Ascending aorta (tissue), 2 donors: ENCODE measurements at regions not wholly inside any gene's neighbourhood (a gene's known extent, or its start where the extent isn't known, plus 50 kb on each side); places are given as distances from the start of the nearest gene placed in this dataset.
"Not testable (repeated sequence)": the region's sequence is repeated elsewhere in the genome, so short reads cannot be mapped to it uniquely, and the experiment has no call there.

Source experiments
- DNase-seq, 2 donors: peaks; one replicate each; pipeline ENCODE4 v3.0.0-alpha.2; 2019; ENCODE audit warnings: low spot score in 2 of 2
- H3K27ac ChIP-seq, 2 donors: fragments of 200-600 bp; sonication (generic); one replicate each; pipeline ENCODE4 v1.5.1; 2016 to 2017; ENCODE audit warnings: mild to moderate bottlenecking in 1 of 2
- H3K27me3 ChIP-seq: fragments of 200-600 bp; sonication (generic); one replicate; pipeline ENCODE4 v1.5.1; 2017
- H3K36me3 ChIP-seq, 2 donors: fragments of 200-600 bp; sonication (generic); one replicate each; pipeline ENCODE4 v1.5.1; 2016
- H3K4me1 ChIP-seq, 2 donors: fragments of 200-600 bp; sonication (generic); one replicate each; pipeline ENCODE4 v1.5.1; 2016 to 2017; ENCODE audit warnings: mild to moderate bottlenecking in 1 of 2
- H3K4me3 ChIP-seq, 2 donors: fragments of 200-600 bp; sonication (generic); one replicate each; pipeline ENCODE4 v1.5.1; 2016 to 2017; ENCODE audit warnings: mild to moderate bottlenecking in 1 of 2
- H3K9me3 ChIP-seq, 2 donors: fragments of 200-600 bp; sonication (generic); one replicate each; pipeline ENCODE4 v1.5.1; 2016
- intact Hi-C: fragments of 100-400 bp; cut with DNase I; formaldehyde crosslinking; loops from one replicate; pipeline ENCODE4 v1.15.1; 2023
- TF ChIP-seq, protein P1 (sequence below), 3 experiments: fragments of 200-600 bp in 2 of 3; fragments of 450-650 bp in 1 of 3; sonication (generic) in 2 of 3; IDR thresholded peaks; one replicate each; pipeline ENCODE4 v1.5.1; 2016 to 2019; ENCODE audit warnings: antibody characterized with exemption in 3 of 3, mild to moderate bottlenecking in 1 of 3, moderate library complexity in 1 of 3

GRCh38 chr5:109560554-109560953 lies 129.2 kb upstream of the MAN2A1 start:
- Histone ChIP-seq H3K9me3 (no peaks in the 10 kb centered on the region), H3K4me1 (peaks cover 0 to 7% of the 10 kb centered on the region in 2 donors), H3K27me3 (no peaks in the 10 kb centered on the region), H3K27ac (no peak overlapping the region), H3K36me3 (no peaks in the 10 kb centered on the region), H3K4me3 (no peak overlapping the region)
- DNase-seq: no peak
- intact Hi-C loops: no loop called here
- TF ChIP-seq, protein P1, sequence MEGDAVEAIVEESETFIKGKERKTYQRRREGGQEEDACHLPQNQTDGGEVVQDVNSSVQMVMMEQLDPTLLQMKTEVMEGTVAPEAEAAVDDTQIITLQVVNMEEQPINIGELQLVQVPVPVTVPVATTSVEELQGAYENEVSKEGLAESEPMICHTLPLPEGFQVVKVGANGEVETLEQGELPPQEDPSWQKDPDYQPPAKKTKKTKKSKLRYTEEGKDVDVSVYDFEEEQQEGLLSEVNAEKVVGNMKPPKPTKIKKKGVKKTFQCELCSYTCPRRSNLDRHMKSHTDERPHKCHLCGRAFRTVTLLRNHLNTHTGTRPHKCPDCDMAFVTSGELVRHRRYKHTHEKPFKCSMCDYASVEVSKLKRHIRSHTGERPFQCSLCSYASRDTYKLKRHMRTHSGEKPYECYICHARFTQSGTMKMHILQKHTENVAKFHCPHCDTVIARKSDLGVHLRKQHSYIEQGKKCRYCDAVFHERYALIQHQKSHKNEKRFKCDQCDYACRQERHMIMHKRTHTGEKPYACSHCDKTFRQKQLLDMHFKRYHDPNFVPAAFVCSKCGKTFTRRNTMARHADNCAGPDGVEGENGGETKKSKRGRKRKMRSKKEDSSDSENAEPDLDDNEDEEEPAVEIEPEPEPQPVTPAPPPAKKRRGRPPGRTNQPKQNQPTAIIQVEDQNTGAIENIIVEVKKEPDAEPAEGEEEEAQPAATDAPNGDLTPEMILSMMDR (IDR thresholded peaks at IDR 0.05): no peak

DNA sequence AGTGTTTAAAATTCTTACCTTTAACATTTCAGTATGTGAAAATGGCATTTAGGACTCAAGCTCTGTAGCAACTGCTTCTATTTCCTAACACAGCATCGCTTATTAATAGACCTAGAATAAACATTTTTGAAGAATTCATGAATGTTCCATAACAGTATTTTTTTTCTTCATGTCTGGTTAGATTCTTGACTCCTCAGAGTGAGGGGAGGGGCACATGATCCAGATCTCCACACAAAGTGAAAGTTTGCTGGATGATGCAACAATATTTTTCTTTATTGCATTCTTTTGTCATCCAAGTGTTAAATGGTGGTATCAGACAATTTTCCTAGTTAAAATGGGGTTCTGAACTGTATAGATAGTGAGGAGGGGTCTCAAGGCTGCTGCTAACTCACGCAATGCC lies 130.8 kb upstream of the MAN2A1 start:
- no peaks in the 10 kb centered on the region for H3K9me3 ChIP-seq
- peaks cover 0 to 7% of the 10 kb centered on the region in 2 donors for H3K4me1 ChIP-seq
- DNase-seq: no peak
- H3K27me3 ChIP-seq: no peaks in the 10 kb centered on the region
- no peaks in the 10 kb centered on the region for H3K36me3 ChIP-seq
- TF ChIP-seq, protein P1 (IDR thresholded peaks at IDR 0.05): no peak
- H3K27ac ChIP-seq: peak overlapping the region; percentile 52 to 62
- intact Hi-C loops: no loop called here
- peak overlapping the region in 1 of 2 donors; percentile 12 for H3K4me3 ChIP-seq

DNA sequence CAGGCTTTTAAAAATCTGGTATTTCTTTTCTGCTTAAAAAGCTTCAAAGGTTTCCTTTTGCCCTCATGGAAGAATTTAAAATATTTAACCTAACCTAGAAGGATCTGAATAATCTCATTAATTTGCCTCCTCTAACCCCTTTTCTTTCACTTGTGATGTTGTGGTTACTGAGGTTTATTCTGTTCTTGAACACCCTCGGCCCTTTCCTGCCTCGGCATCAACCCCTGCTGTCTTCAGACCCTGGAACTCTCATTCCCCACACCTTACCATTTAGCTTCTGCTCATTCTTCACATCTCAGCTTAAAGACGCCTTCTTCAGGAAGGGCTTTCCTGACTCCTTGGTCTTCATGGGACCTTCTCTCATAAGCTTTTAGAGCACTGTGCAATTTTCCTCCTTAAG lies 131.4 kb upstream of the MAN2A1 start:
- H3K27me3 ChIP-seq: no peaks in the 10 kb centered on the region
- no peaks in the 10 kb centered on the region for H3K9me3 ChIP-seq
- intact Hi-C loops: no loop called here
- TF ChIP-seq, protein P1 (IDR thresholded peaks at IDR 0.05): no peak
- DNase-seq: no peak
- no peaks in the 10 kb centered on the region for H3K36me3 ChIP-seq
- peaks cover 0 to 7% of the 10 kb centered on the region in 2 donors for H3K4me1 ChIP-seq
- H3K4me3 ChIP-seq: peak overlapping the region in 1 of 2 donors; percentile 11
- peak overlapping the region; percentile 52 to 62 for H3K27ac ChIP-seq

GRCh38 chr5:109553846-109554245 lies 135.9 kb upstream of the MAN2A1 start:
- no peak for DNase-seq
- H3K27me3 ChIP-seq: no peaks in the 10 kb centered on the region
- H3K27ac ChIP-seq: no peak overlapping the region
- TF ChIP-seq, protein P1 (IDR thresholded peaks at IDR 0.05): no peak
- H3K4me1 ChIP-seq: peaks cover 0 to 7% of the 10 kb centered on the region in 2 donors
- no peak overlapping the region for H3K4me3 ChIP-seq
- intact Hi-C loops: no loop called here
- no peaks in the 10 kb centered on the region for H3K36me3 ChIP-seq
- no peaks in the 10 kb centered on the region for H3K9me3 ChIP-seq

GRCh38 chr5:109551234-109551633 lies 138.5 kb upstream of the MAN2A1 start:
- H3K4me3 ChIP-seq, H3K27ac ChIP-seq, DNase-seq, H3K27me3 ChIP-seq, intact Hi-C loops, H3K36me3 ChIP-seq, H3K4me1 ChIP-seq, H3K9me3 ChIP-seq: not testable (repeated sequence)

DNA sequence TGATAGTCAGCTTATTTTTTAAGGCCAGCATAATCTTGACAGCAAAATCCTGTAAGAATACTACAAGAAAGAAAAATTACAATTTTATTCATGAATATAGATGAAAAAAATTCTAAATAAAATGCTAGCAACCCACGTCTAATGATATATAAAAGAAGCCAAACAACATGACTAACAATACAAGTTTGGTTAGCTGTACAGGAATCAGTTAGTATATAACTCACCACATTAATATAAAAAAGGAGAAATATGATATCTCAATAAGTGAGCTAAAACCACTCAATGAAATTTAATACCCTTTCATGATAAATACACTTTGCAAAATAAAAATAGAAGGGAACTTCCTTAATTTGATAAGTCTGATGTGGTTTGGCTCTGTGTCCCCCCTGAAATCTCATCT lies 139.7 kb upstream of the MAN2A1 start:
- no peak overlapping the region for H3K27ac ChIP-seq
- no peaks in the 10 kb centered on the region for H3K27me3 ChIP-seq
- H3K9me3 ChIP-seq: no peaks in the 10 kb centered on the region
- TF ChIP-seq, protein P1 (IDR thresholded peaks at IDR 0.05): no peak
- no peak overlapping the region for H3K4me3 ChIP-seq
- no peaks in the 10 kb centered on the region for H3K4me1 ChIP-seq
- no peaks in the 10 kb centered on the region for H3K36me3 ChIP-seq
- intact Hi-C loops: no loop called here
- DNase-seq: no peak
